ENCODE measurements at regions not wholly inside any gene's neighbourhood (a gene's known extent, or its start where the extent isn't known, plus 50 kb on each side); places are given as distances from the start of the nearest gene placed in this dataset.

GRCh38 chr15:98529205-98530145 is 118.9 kb upstream of the IGF1R start:
- ATAC-seq (replicated peaks; ENCODE audit: extremely low read depth, poor library complexity, severe bottlenecking) (no peak), DNase-seq (ENCODE audit: low spot score in 2 of 2) (no peak)
- H3K4me1 Mint-ChIP-seq: no peaks in the 10 kb centered on the region
- peaks cover 21% of the 10 kb centered on the region for H3K27me3 Mint-ChIP-seq
- H3K27ac Mint-ChIP-seq (ENCODE audit: low read depth): no peak overlapping the region
- no peak overlapping the region for H3K4me3 Mint-ChIP-seq
- H3K9me3 Mint-ChIP-seq: no peaks in the 10 kb centered on the region
- H3K36me3 Mint-ChIP-seq (ENCODE audit: insufficient read depth): no peaks in the 10 kb centered on the region

GRCh38 chr15:98530570-98530969 is 117.8 kb upstream of the IGF1R start:
- Mint-ChIP-seq H3K27ac (ENCODE audit: low read depth) (no peak overlapping the region), H3K4me3 (no peak overlapping the region), H3K9me3 (no peaks in the 10 kb centered on the region), H3K4me1 (no peaks in the 10 kb centered on the region), H3K36me3 (ENCODE audit: insufficient read depth) (no peaks in the 10 kb centered on the region), H3K27me3 (peaks cover 21% of the 10 kb centered on the region)
- no peak for DNase-seq (ENCODE audit: low spot score in 2 of 2)
- ATAC-seq (replicated peaks; ENCODE audit: extremely low read depth, poor library complexity, severe bottlenecking): no peak

GRCh38 chr15:98532063-98532462 is 116.3 kb upstream of the IGF1R start:
- Mint-ChIP-seq H3K27ac (ENCODE audit: low read depth) (no peak overlapping the region), H3K36me3 (ENCODE audit: insufficient read depth) (no peaks in the 10 kb centered on the region), H3K4me1 (no peaks in the 10 kb centered on the region), H3K27me3 (peaks cover 21% of the 10 kb centered on the region), H3K9me3 (no peaks in the 10 kb centered on the region), H3K4me3 (no peak overlapping the region)
- ATAC-seq (replicated peaks; ENCODE audit: extremely low read depth, poor library complexity, severe bottlenecking) (no peak), DNase-seq (ENCODE audit: low spot score in 2 of 2) (no peak)

GRCh38 chr15:98536976-98537375 is 111.4 kb upstream of the IGF1R start:
- H3K4me1 Mint-ChIP-seq: no peaks in the 10 kb centered on the region
- H3K9me3 Mint-ChIP-seq: no peaks in the 10 kb centered on the region
- ATAC-seq (replicated peaks; ENCODE audit: extremely low read depth, poor library complexity, severe bottlenecking) (no peak), DNase-seq (ENCODE audit: low spot score in 2 of 2) (no peak)
- no peak overlapping the region for H3K4me3 Mint-ChIP-seq
- H3K27ac Mint-ChIP-seq (ENCODE audit: low read depth): no peak overlapping the region
- peaks cover 29% of the 10 kb centered on the region for H3K27me3 Mint-ChIP-seq
- H3K36me3 Mint-ChIP-seq (ENCODE audit: insufficient read depth): no peaks in the 10 kb centered on the region

DNA sequence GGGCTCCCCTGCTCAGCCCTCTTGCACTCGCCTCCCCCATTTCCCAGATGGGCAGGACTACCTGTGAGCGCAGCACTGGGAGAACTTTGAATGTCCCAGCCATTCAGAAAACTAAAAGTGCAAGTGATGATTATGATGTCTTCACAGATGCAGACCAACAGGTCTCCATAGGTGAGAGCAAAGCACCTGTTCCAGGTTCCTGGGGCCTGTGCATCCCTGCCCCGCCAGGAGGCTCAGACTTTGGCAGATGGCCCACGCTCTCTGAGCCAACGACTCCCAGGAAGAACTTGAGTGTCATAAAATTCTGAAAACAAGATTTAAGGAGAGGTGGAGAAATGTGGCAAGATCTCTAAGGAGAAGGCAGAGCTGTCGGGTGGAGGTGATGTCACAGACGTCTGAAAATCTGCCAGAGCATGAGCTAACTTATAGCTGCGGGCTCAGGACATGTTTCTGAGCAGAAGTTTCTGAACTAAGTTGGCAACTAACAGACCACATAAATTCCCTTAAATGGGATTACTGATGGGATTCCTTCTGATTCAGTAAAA is 110.8 kb upstream of the IGF1R start:
- H3K4me1 Mint-ChIP-seq: no peaks in the 10 kb centered on the region
- DNase-seq (ENCODE audit: low spot score in 2 of 2) (no peak), ATAC-seq (replicated peaks; ENCODE audit: extremely low read depth, poor library complexity, severe bottlenecking) (no peak)
- H3K9me3 Mint-ChIP-seq: no peaks in the 10 kb centered on the region
- no peak overlapping the region for H3K27ac Mint-ChIP-seq (ENCODE audit: low read depth)
- H3K4me3 Mint-ChIP-seq: no peak overlapping the region
- peaks cover 29% of the 10 kb centered on the region for H3K27me3 Mint-ChIP-seq
- no peaks in the 10 kb centered on the region for H3K36me3 Mint-ChIP-seq (ENCODE audit: insufficient read depth)

GRCh38 chr15:98541519-98541918 is 106.8 kb upstream of the IGF1R start:
- ATAC-seq (replicated peaks; ENCODE audit: extremely low read depth, poor library complexity, severe bottlenecking) (no peak), DNase-seq (ENCODE audit: low spot score in 2 of 2) (no peak)
- Mint-ChIP-seq H3K27ac (ENCODE audit: low read depth) (no peak overlapping the region), H3K9me3 (no peaks in the 10 kb centered on the region), H3K4me3 (no peak overlapping the region), H3K4me1 (no peaks in the 10 kb centered on the region), H3K36me3 (ENCODE audit: insufficient read depth) (no peaks in the 10 kb centered on the region), H3K27me3 (peaks cover 33% of the 10 kb centered on the region)

DNA sequence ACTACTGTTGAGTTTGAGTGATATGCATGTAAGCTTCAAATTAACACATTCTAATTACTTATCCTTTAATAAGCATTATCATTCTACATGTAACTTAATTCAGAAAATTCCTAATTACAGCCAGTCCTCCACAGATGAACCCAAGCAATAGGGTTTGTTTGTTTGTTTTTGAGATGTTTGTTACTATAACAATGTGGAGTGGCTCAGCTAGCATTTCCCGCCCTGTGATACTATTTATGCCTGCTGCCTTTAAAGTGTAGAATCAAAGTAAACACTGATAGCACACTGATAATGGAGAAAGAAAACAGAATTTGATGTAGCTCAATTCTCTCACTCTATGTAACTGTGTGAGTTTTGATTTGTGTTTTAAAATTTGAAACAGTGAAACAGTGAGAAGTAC is 105.1 kb upstream of the IGF1R start:
- DNase-seq (ENCODE audit: low spot score in 2 of 2) (no peak), ATAC-seq (replicated peaks; ENCODE audit: extremely low read depth, poor library complexity, severe bottlenecking) (no peak)
- Mint-ChIP-seq H3K36me3 (ENCODE audit: insufficient read depth) (no peaks in the 10 kb centered on the region), H3K4me1 (no peaks in the 10 kb centered on the region), H3K27ac (ENCODE audit: low read depth) (no peak overlapping the region), H3K4me3 (no peak overlapping the region), H3K27me3 (peaks cover 50% of the 10 kb centered on the region), H3K9me3 (no peaks in the 10 kb centered on the region)

DNA sequence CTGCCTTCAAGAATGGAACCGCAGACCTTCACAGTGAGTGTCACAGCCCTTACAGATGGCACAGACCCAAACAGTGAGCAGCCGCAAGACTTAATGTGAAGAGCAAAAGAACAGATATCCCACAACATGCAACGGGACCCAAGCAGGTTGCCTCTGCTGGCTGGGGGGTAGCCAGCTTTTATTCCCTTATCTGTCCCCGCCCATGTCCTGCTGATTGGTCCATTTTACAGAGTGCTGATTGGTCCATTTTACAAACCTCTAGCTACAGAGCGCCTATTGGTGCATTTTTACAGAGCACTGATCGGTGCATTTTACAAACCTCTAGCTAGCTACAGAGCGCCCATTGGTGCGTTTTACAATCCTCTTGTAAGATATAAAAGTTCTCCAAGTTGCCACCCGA is 102.0 kb upstream of the IGF1R start:
- Mint-ChIP-seq H3K27ac (ENCODE audit: low read depth) (no peak overlapping the region), H3K36me3 (ENCODE audit: insufficient read depth) (no peaks in the 10 kb centered on the region), H3K9me3 (peaks cover 6% of the 10 kb centered on the region), H3K27me3 (peaks cover 61% of the 10 kb centered on the region), H3K4me1 (no peaks in the 10 kb centered on the region), H3K4me3 (no peak overlapping the region)
- ATAC-seq (replicated peaks; ENCODE audit: extremely low read depth, poor library complexity, severe bottlenecking) (no peak), DNase-seq (ENCODE audit: low spot score in 2 of 2) (no peak)

DNA sequence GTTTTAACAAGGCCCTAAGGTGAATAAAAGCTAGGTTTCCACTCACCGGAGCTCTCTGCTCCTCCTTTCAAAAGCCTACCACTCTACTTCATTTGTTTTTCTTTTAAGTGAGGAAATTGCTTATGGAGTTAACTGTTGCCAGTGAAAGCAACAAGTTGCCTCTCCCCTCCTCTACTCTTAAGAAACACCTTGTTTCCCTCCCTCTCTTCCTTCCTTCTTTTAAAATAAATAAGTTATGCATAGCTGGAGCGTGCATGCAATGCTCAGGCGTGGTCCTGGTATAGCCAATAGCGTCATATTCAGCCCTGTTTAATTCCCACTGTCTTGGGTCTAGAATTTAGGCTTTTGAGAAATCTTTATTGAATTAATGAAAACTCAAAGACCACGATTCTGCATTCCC is 101.1 kb upstream of the IGF1R start:
- H3K9me3 Mint-ChIP-seq: peaks cover 6% of the 10 kb centered on the region
- ATAC-seq (replicated peaks; ENCODE audit: extremely low read depth, poor library complexity, severe bottlenecking): no peak
- H3K4me3 Mint-ChIP-seq: peak overlapping the region; percentile 32
- H3K36me3 Mint-ChIP-seq (ENCODE audit: insufficient read depth): no peaks in the 10 kb centered on the region
- DNase-seq (ENCODE audit: low spot score in 2 of 2): no peak
- H3K27me3 Mint-ChIP-seq: peaks cover 61% of the 10 kb centered on the region
- no peak overlapping the region for H3K27ac Mint-ChIP-seq (ENCODE audit: low read depth)
- H3K4me1 Mint-ChIP-seq: no peaks in the 10 kb centered on the region

DNA sequence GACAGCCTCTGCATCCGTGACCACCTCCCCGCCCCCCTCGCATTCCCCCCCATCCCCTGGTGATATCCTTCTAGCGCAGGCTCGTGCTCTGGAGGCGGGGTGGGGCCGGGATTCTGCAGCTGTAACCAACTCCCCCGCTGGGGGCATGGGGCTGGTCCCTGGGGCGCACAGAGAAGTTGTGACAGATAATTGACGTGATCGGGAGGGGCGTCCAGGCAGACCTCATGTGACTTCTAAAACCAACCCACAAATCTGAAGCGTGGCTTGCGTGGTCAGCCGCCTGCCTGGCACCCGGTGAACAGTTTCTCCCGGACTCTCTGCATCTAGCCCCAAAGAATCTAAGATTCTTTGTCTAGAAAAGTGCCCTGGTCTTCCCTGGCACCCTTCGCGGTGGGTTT is 100.6 kb upstream of the IGF1R start:
- Mint-ChIP-seq H3K9me3 (peaks cover 6% of the 10 kb centered on the region), H3K4me1 (no peaks in the 10 kb centered on the region)

DNA sequence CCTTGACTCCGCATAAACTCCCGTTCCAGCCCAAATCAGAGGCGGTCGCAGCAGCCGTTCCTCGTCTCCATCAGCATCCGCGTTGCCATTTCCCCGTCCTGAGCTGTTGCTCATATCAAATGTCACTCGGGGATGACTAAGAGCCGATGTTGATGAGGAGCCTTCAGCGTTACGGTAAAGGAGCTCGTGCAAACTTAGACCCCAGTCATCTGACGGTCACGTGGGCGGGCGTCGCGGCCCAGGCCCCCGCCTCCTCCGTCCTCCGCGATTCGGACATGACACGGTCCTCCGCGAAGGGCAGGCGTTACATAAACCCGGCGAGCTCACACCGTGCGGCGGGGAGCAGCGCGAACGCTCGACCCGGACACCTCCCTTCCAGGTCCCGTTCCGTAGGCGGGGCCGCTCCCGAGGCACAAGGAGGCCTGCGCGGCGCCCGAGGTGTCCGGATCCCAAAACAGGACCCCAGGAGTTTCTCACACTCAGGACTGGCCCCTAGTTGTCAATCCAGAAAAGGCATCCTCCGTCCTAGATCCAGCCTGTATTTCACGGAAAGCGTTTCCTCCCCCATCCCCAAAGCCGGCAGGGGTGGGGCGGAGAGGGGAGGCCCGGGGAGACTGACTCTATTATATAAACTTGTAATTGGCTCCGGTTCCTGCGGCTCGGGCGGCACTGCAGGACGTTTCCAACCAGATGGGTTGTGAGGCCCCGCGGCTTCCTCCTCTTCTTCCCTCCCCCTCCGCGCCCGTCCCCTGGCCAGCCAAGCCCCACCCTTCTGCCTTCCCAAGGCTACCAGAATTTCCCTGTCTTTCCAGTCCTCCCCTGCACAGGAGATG is 100.0 kb upstream of the IGF1R start:
- H3K4me3 Mint-ChIP-seq: peak overlapping the region; percentile 32
- H3K9me3 Mint-ChIP-seq: peaks cover 6% of the 10 kb centered on the region
- H3K36me3 Mint-ChIP-seq (ENCODE audit: insufficient read depth): no peaks in the 10 kb centered on the region
- H3K27ac Mint-ChIP-seq (ENCODE audit: low read depth): no peak overlapping the region
- ATAC-seq (replicated peaks; ENCODE audit: extremely low read depth, poor library complexity, severe bottlenecking) (no peak), DNase-seq (ENCODE audit: low spot score in 2 of 2) (no peak)
- H3K27me3 Mint-ChIP-seq: peaks cover 70% of the 10 kb centered on the region
- H3K4me1 Mint-ChIP-seq: no peaks in the 10 kb centered on the region

More for the DNA sequence above, 100.6 kb upstream of the IGF1R start:
- H3K27ac Mint-ChIP-seq (ENCODE audit: low read depth): no peak overlapping the region
- H3K4me3 Mint-ChIP-seq: peak overlapping the region; percentile 32
- H3K36me3 Mint-ChIP-seq (ENCODE audit: insufficient read depth): no peaks in the 10 kb centered on the region
- ATAC-seq (replicated peaks; ENCODE audit: extremely low read depth, poor library complexity, severe bottlenecking) (no peak), DNase-seq (ENCODE audit: low spot score in 2 of 2) (no peak)
- peaks cover 64% of the 10 kb centered on the region for H3K27me3 Mint-ChIP-seq

- no peak for DNase-seq (ENCODE audit: low spot score in 2 of 2)
- ATAC-seq (replicated peaks; ENCODE audit: extremely low read depth, poor library complexity, severe bottlenecking): no peak
- no peaks in the 10 kb centered on the region for H3K36me3 Mint-ChIP-seq (ENCODE audit: insufficient read depth)
- H3K4me3 Mint-ChIP-seq: peak overlapping the region; percentile 32
- no peak overlapping the region for H3K27ac Mint-ChIP-seq (ENCODE audit: low read depth)
- H3K4me1 Mint-ChIP-seq: no peaks in the 10 kb centered on the region
- peaks cover 6% of the 10 kb centered on the region for H3K9me3 Mint-ChIP-seq
- peaks cover 72% of the 10 kb centered on the region for H3K27me3 Mint-ChIP-seq
Measured at GRCh38 chr15:98549003-98549402, 99.3 kb upstream of the IGF1R start.
